Neuronal stem cell (in vitro differentiated cells): ENCODE measurements at regions not wholly inside any gene's neighbourhood (a gene's known extent, or its start where the extent isn't known, plus 50 kb on each side); places are given as distances from the start of the nearest gene placed in this dataset.
"Not testable (repeated sequence)": the region's sequence is repeated elsewhere in the genome, so short reads cannot be mapped to it uniquely, and the experiment has no call there.

Experiments
- DNase-seq: peaks from one replicate; pipeline ENCODE4 v3.0.0-alpha.2; 2013; ENCODE audit warnings: low spot score
- H2AFZ ChIP-seq: one replicate; pipeline ENCODE4 v1.6.1; 2013; ENCODE audit warnings: mild to moderate bottlenecking, low read length, inconsistent platforms
- H2AK5ac ChIP-seq: 2 replicates; pipeline ENCODE4 v1.6.1; 2013; ENCODE audit warnings: low read depth, mild to moderate bottlenecking, inconsistent platforms, low read length, moderate library complexity, mixed read lengths
- H2BK120ac ChIP-seq: 2 replicates; pipeline ENCODE4 v1.6.1; 2013; ENCODE audit warnings: low read depth, mild to moderate bottlenecking, inconsistent platforms, low read length, moderate library complexity, mixed read lengths
- H2BK12ac ChIP-seq: one replicate; pipeline ENCODE4 v1.6.1; 2013; ENCODE audit warnings: low read length, inconsistent platforms
- H2BK15ac ChIP-seq: 2 replicates; pipeline ENCODE4 v1.6.1; 2013; ENCODE audit warnings: mild to moderate bottlenecking, low read length, inconsistent platforms, mixed read lengths
- H2BK5ac ChIP-seq: one replicate; pipeline ENCODE4 v1.6.1; 2013; ENCODE audit warnings: inconsistent platforms, mild to moderate bottlenecking, low read length, moderate library complexity
- H3K14ac ChIP-seq: one replicate; pipeline ENCODE4 v1.6.1; 2013; ENCODE audit warnings: low read length, inconsistent platforms
- H3K18ac ChIP-seq: 2 replicates; pipeline ENCODE4 v1.6.1; 2013; ENCODE audit warnings: low read length, inconsistent platforms
- H3K23ac ChIP-seq: 2 replicates; pipeline ENCODE4 v1.6.1; 2013; ENCODE audit warnings: low read depth, mild to moderate bottlenecking, mixed read lengths, low read length, inconsistent platforms; ENCODE audit not compliant: poor library complexity
- H3K27ac ChIP-seq: replicated peaks from 3 replicates; pipeline ENCODE4 v1.5.1; 2013; ENCODE audit warnings: low read length, inconsistent platforms
- H3K27me3 ChIP-seq, 3 experiments: 2 replicates each; pipeline ENCODE4 v1.6.1; 2013; ENCODE audit warnings: low read length in 3 of 3, mild to moderate bottlenecking in 2 of 3, inconsistent platforms in 1 of 3, low read depth in 1 of 3, mixed read lengths in 1 of 3, moderate library complexity in 1 of 3; ENCODE audit not compliant: control insufficient read depth in 3 of 3, insufficient read depth in 3 of 3
- H3K36me3 ChIP-seq, 2 donors: replicated peaks in 1 of 2; 2 replicates each; pipeline ENCODE4 v1.6.1; 2013; ENCODE audit warnings: low read length in 2 of 2; ENCODE audit not compliant: control insufficient read depth in 2 of 2, insufficient read depth in 2 of 2
- H3K4ac ChIP-seq: 2 replicates; pipeline ENCODE4 v1.6.1; 2013; ENCODE audit warnings: inconsistent platforms, mild to moderate bottlenecking, low read length, moderate library complexity
- H3K4me1 ChIP-seq, 2 donors: 1 replicate in 1 of 2; 2 replicates in 1 of 2; pipeline ENCODE4 v1.6.1; 2013; ENCODE audit warnings: low read length in 2 of 2, low read depth in 1 of 2; ENCODE audit not compliant: control insufficient read depth in 2 of 2, insufficient read depth in 1 of 2
- H3K4me2 ChIP-seq: one replicate; pipeline ENCODE4 v1.6.1; 2013; ENCODE audit warnings: mild to moderate bottlenecking, low read length, inconsistent platforms; ENCODE audit not compliant: insufficient read depth, poor library complexity, severe bottlenecking
- H3K4me3 ChIP-seq, 2 donors: 2 replicates each; pipeline ENCODE4 v1.5.1; 2013; ENCODE audit warnings: low read length in 2 of 2, mild to moderate bottlenecking in 2 of 2, inconsistent platforms in 1 of 2, moderate library complexity in 1 of 2
- H3K79me1 ChIP-seq: one replicate; pipeline ENCODE4 v1.6.1; 2013; ENCODE audit warnings: low read depth, mild to moderate bottlenecking, inconsistent platforms, low read length, moderate library complexity
- H3K9ac ChIP-seq: one replicate; pipeline ENCODE4 v1.6.1; 2013; ENCODE audit warnings: mild to moderate bottlenecking, low read depth, low read length, inconsistent platforms; ENCODE audit not compliant: poor library complexity
- H3K9me3 ChIP-seq, 2 donors: replicated peaks in 1 of 2; 2 replicates each; pipeline versions ENCODE3 to v1.6.1; 2013; ENCODE audit warnings: low read length in 2 of 2, mild to moderate bottlenecking in 2 of 2, inconsistent platforms in 1 of 2, low read depth in 1 of 2, mixed read lengths in 1 of 2, moderate library complexity in 1 of 2; ENCODE audit not compliant: control insufficient read depth in 2 of 2, insufficient read depth in 1 of 2
- H4K8ac ChIP-seq: one replicate; pipeline ENCODE4 v1.6.1; 2013; ENCODE audit warnings: low read depth, mild to moderate bottlenecking, inconsistent platforms, low read length, moderate library complexity
- H4K91ac ChIP-seq: one replicate; pipeline ENCODE4 v1.6.1; 2013; ENCODE audit warnings: low read length, low read depth, mild to moderate bottlenecking, inconsistent platforms; ENCODE audit not compliant: poor library complexity
- WGBS, 2 donors: extraction: QIAGEN DNeasy Blood & Tissue Kit; methylation state at CpG; one replicate each; pipeline ENCODE4 v1.1.7; 2013; ENCODE audit warnings: missing lambda C conversion rate in 2 of 2, mixed read lengths in 1 of 2; ENCODE audit not compliant: insufficient read length in 2 of 2, insufficient replicate concordance in 1 of 2; ENCODE audit errors: extremely low coverage in 2 of 2; 5-methylcytosine and 5-hydroxymethylcytosine counted together

GRCh38 chr21:9753441-9753840 is 767.9 kb upstream of the TPTE start:
- not testable (repeated sequence) for H3K4me2 ChIP-seq, H3K23ac ChIP-seq, H3K9ac ChIP-seq, H2BK12ac ChIP-seq, H2AK5ac ChIP-seq, H3K4me1 ChIP-seq, H3K18ac ChIP-seq, H2BK5ac ChIP-seq, H3K27me3 ChIP-seq, H3K27ac ChIP-seq, H4K91ac ChIP-seq, H3K79me1 ChIP-seq, H3K4ac ChIP-seq, H3K14ac ChIP-seq, H4K8ac ChIP-seq, H2AFZ ChIP-seq, H3K4me3 ChIP-seq, H2BK120ac ChIP-seq, H3K36me3 ChIP-seq, DNase-seq, H2BK15ac ChIP-seq
- no CpG with 5 or more reads among the region's 10 CpGs for WGBS, 2 donors
- peaks cover 0 to 25% of the 10 kb centered on the region in 2 donors for H3K9me3 ChIP-seq

DNA sequence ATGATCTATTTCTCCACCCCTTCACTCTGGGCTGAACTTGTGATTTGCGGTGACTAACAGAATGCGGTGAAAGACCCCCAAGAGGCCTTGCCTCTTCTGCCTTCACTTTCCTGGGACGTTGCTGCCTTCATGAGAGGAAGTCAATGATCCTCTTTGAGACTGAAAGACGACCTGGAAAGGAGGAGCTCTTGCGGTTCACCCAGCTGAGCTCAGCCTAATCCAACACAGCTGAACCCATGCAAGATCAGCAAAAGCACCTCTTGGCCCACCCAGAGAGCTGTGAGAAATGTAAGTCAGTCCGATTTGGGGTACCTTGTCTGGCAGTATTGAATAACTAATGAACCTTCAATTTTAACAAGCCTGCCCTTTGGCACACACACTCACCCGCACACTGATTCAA is 767.4 kb upstream of the TPTE start:
- Histone ChIP-seq H3K14ac (no peak overlapping the region), H3K36me3 (no peaks in the 10 kb centered on the region), H4K91ac (no peak overlapping the region), H3K18ac (no peak overlapping the region), H2BK12ac (no peak overlapping the region), H2BK15ac (no peak overlapping the region), H3K27me3 (peaks cover 0 to 2% (median 0%) of the 10 kb centered on the region in 3 experiments), H3K9ac (no peak overlapping the region), H2AK5ac (no peak overlapping the region), H3K23ac (no peak overlapping the region), H3K4ac (no peak overlapping the region), H3K4me3 (peak overlapping the region in 1 of 2 donors; percentile 60), H3K4me1 (no peaks in the 10 kb centered on the region), H2BK120ac (no peak overlapping the region), H3K9me3 (peaks cover 0 to 28% of the 10 kb centered on the region in 2 donors), H4K8ac (no peak overlapping the region), H3K27ac (no peak overlapping the region), H3K4me2 (no peak overlapping the region), H2BK5ac (no peak overlapping the region), H2AFZ (no peak overlapping the region), H3K79me1 (no peaks in the 10 kb centered on the region)
- WGBS, 2 donors = no CpG with 5 or more reads among the region's 7 CpGs
- DNase-seq = no peak

- H3K14ac ChIP-seq, H4K8ac ChIP-seq, H3K18ac ChIP-seq, H2AK5ac ChIP-seq, H3K36me3 ChIP-seq, H3K79me1 ChIP-seq, H3K4me1 ChIP-seq, H3K4ac ChIP-seq, H3K4me2 ChIP-seq, H3K27ac ChIP-seq, H3K27me3 ChIP-seq, H2AFZ ChIP-seq, H3K4me3 ChIP-seq, H2BK12ac ChIP-seq, H2BK15ac ChIP-seq, H4K91ac ChIP-seq, H2BK120ac ChIP-seq, DNase-seq, H3K9ac ChIP-seq, H3K23ac ChIP-seq, H2BK5ac ChIP-seq: not testable (repeated sequence)
- peaks cover 0 to 29% of the 10 kb centered on the region in 2 donors for H3K9me3 ChIP-seq
- WGBS, 2 donors = no CpG with 5 or more reads among the region's 1 CpG
Observed at GRCh38 chr21:9754434-9754833, 766.9 kb upstream of the TPTE start.

- no peak overlapping the region for H3K9ac ChIP-seq
- H3K27ac ChIP-seq = no peak overlapping the region
- no peak for DNase-seq
- H4K8ac ChIP-seq = no peak overlapping the region
- H3K9me3 ChIP-seq = peaks cover 0 to 30% of the 10 kb centered on the region in 2 donors
- H3K4ac ChIP-seq = no peak overlapping the region
- no peak overlapping the region for H2AFZ ChIP-seq
- no peak overlapping the region for H3K18ac ChIP-seq
- H2BK5ac ChIP-seq = no peak overlapping the region
- H3K4me3 ChIP-seq = no peak overlapping the region
- H2BK120ac ChIP-seq = no peak overlapping the region
- H2AK5ac ChIP-seq = no peak overlapping the region
- H3K27me3 ChIP-seq = peaks cover 0 to 2% (median 0%) of the 10 kb centered on the region in 3 experiments
- no peaks in the 10 kb centered on the region for H3K79me1 ChIP-seq
- no CpG with 5 or more reads among the region's 7 CpGs for WGBS, 2 donors
- no peak overlapping the region for H3K14ac ChIP-seq
- H3K23ac ChIP-seq = no peak overlapping the region
- H3K36me3 ChIP-seq = no peaks in the 10 kb centered on the region
- no peak overlapping the region for H4K91ac ChIP-seq
- H2BK12ac ChIP-seq = no peak overlapping the region
- no peak overlapping the region for H2BK15ac ChIP-seq
- H3K4me2 ChIP-seq = no peak overlapping the region
- H3K4me1 ChIP-seq = no peaks in the 10 kb centered on the region
Observed at GRCh38 chr21:9755611-9756010, 765.8 kb upstream of the TPTE start.
